ENCODE measurements at regions not wholly inside any gene's neighbourhood (a gene's known extent, or its start where the extent isn't known, plus 50 kb on each side); places are given as distances from the start of the nearest gene placed in this dataset.

- Histone ChIP-seq H3K14ac (ENCODE audit: insufficient read depth, low read length) (no peak overlapping the region), H2AFZ (ENCODE audit: low read length) (no peak overlapping the region), H2AK5ac (ENCODE audit: insufficient read length, low read length) (no peak overlapping the region), H3K9me3 (ENCODE audit: control insufficient read depth, low read depth, low read length) (no peaks in the 10 kb centered on the region), H3K4ac (ENCODE audit: low read depth, low read length) (no peak overlapping the region), H4K91ac (ENCODE audit: insufficient read length, low read depth, low read length) (no peak overlapping the region), H2BK15ac (ENCODE audit: low read depth, low read length) (no peak overlapping the region), H3K27ac (ENCODE audit: insufficient read length, low read depth, low read length) (no peak overlapping the region), H4K5ac (ENCODE audit: insufficient read length, low read depth, low read length) (no peak overlapping the region), H3K79me1 (ENCODE audit: insufficient read depth, low read depth, low read length, poor library complexity, severe bottlenecking) (no peaks in the 10 kb centered on the region), H3K18ac (ENCODE audit: insufficient read length, low read depth, low read length) (no peak overlapping the region), H3K79me2 (ENCODE audit: insufficient read depth, low read length) (no peaks in the 10 kb centered on the region), H3K4me2 (ENCODE audit: insufficient read depth, insufficient read length, low read length) (no peak overlapping the region), H3T11ph (ENCODE audit: low read length) (no peak overlapping the region), H4K8ac (replicated peaks; ENCODE audit: insufficient read length, low read depth, low read length) (no peak overlapping the region), H2BK5ac (ENCODE audit: insufficient read length, low read length) (no peak overlapping the region), H2BK12ac (ENCODE audit: insufficient read length, low read depth, low read length) (no peak overlapping the region), H3K27me3 (ENCODE audit: insufficient read depth, low read length) (no peaks in the 10 kb centered on the region), H3K9ac (ENCODE audit: extremely low read depth, insufficient read length, low read length) (no peak overlapping the region), H3K4me1 (ENCODE audit: insufficient read depth, low read length) (no peaks in the 10 kb centered on the region), H3K23me2 (ENCODE audit: insufficient read length, low read depth, low read length, poor library complexity, severe bottlenecking) (no peaks in the 10 kb centered on the region), H3K23ac (ENCODE audit: insufficient read length, low read depth, low read length) (no peak overlapping the region), H2BK20ac (ENCODE audit: low read depth, low read length, poor library complexity, severe bottlenecking) (no peak overlapping the region), H2BK120ac (ENCODE audit: low read depth, low read length, poor library complexity, severe bottlenecking) (no peak overlapping the region), H4K20me1 (ENCODE audit: control insufficient read depth, insufficient read depth, insufficient read length) (no peaks in the 10 kb centered on the region), H3K56ac (ENCODE audit: insufficient read length, low read depth, low read length) (no peak overlapping the region)
- no peak overlapping the region for H3K27ac Mint-ChIP-seq
- no CpG with 5 or more reads among the region's 9 CpGs for WGBS (ENCODE audit: extremely low coverage, insufficient read length, low lambda C conversion rate)
- H3K36me3 Mint-ChIP-seq (ENCODE audit: insufficient read depth in 1 of 3, low read depth in 3 of 3), result no peaks in the 10 kb centered on the region
- peaks cover 29% of the 10 kb centered on the region in 2 experiments for H3K4me1 Mint-ChIP-seq
- TF ChIP-seq CTCF (conservative IDR thresholded peaks at IDR 0.05), result no peak
- no peaks in the 10 kb centered on the region for H3K9me3 Mint-ChIP-seq
- H3K27me3 Mint-ChIP-seq (ENCODE audit: low read depth), result no peaks in the 10 kb centered on the region; the same call in 1 of the 2 replicates
- no peak for DNase-seq
- H3K4me3 Mint-ChIP-seq, result no peak overlapping the region
These were observed 106.4 kb upstream of the IMMP2L start for GRCh38 chr7:111668711-111669110.
